VCaP (cell line): ENCODE measurements at regions not wholly inside any gene's neighbourhood (a gene's known extent, or its start where the extent isn't known, plus 50 kb on each side); places are given as distances from the start of the nearest gene placed in this dataset.

ENCODE experiments used
- H3K27ac ChIP-seq: fragments of 450-650 bp; 2 replicates; pipeline ENCODE4 v1.5.1; 2017
- CTCF ChIP-seq: fragments of 450-650 bp; conservative IDR thresholded peaks from 2 replicates; pipeline ENCODE4 v1.5.1; 2017; ENCODE audit warnings: mild to moderate bottlenecking, moderate library complexity

- TF ChIP-seq CTCF: no peak
- no peak overlapping the region for H3K27ac ChIP-seq
These were observed 497.9 kb upstream of the JARID2 start for GRCh38 chr6:14747881-14748520.

GRCh38 chr6:14748679-14749078, 497.2 kb upstream of the JARID2 start:
- H3K27ac ChIP-seq: no peak overlapping the region
- no peak for TF ChIP-seq CTCF

- no peak overlapping the region for H3K27ac ChIP-seq
These were observed 495.7 kb upstream of the JARID2 start for GRCh38 chr6:14750059-14750661.

GRCh38 chr6:14751645-14752175, 494.2 kb upstream of the JARID2 start:
- H3K27ac ChIP-seq: no peak overlapping the region
- TF ChIP-seq CTCF: no peak

More at GRCh38 chr6:14750059-14750661, 495.7 kb upstream of the JARID2 start:
- no peak for TF ChIP-seq CTCF

GRCh38 chr6:14754751-14755513, 490.9 kb upstream of the JARID2 start:
- TF ChIP-seq CTCF: no peak
- no peak overlapping the region for H3K27ac ChIP-seq

- no peak overlapping the region for H3K27ac ChIP-seq
- no peak for TF ChIP-seq CTCF
These were observed 489.5 kb upstream of the JARID2 start for GRCh38 chr6:14756340-14756739.

- no peak overlapping the region for H3K27ac ChIP-seq
- TF ChIP-seq CTCF: no peak
These were observed 488.9 kb upstream of the JARID2 start for GRCh38 chr6:14757014-14757413.
